ENCODE measurements at regions not wholly inside any gene's neighbourhood (a gene's known extent, or its start where the extent isn't known, plus 50 kb on each side); places are given as distances from the start of the nearest gene placed in this dataset.
"Not testable (repeated sequence)": the region's sequence is repeated elsewhere in the genome, so short reads cannot be mapped to it uniquely, and the experiment has no call there.

GRCh38 chr18:10169814-10170213 lies 256.0 kb downstream of the VAPA start:
- DNase-seq (ENCODE audit: low spot score) (no peak), ATAC-seq (ENCODE audit: low FRiP score) (no peak)
- TF ChIP-seq, protein P1, sequence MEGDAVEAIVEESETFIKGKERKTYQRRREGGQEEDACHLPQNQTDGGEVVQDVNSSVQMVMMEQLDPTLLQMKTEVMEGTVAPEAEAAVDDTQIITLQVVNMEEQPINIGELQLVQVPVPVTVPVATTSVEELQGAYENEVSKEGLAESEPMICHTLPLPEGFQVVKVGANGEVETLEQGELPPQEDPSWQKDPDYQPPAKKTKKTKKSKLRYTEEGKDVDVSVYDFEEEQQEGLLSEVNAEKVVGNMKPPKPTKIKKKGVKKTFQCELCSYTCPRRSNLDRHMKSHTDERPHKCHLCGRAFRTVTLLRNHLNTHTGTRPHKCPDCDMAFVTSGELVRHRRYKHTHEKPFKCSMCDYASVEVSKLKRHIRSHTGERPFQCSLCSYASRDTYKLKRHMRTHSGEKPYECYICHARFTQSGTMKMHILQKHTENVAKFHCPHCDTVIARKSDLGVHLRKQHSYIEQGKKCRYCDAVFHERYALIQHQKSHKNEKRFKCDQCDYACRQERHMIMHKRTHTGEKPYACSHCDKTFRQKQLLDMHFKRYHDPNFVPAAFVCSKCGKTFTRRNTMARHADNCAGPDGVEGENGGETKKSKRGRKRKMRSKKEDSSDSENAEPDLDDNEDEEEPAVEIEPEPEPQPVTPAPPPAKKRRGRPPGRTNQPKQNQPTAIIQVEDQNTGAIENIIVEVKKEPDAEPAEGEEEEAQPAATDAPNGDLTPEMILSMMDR (IDR thresholded peaks at IDR 0.05), result no peak

GRCh38 chr18:10170375-10170774 lies 256.6 kb downstream of the VAPA start:
- TF ChIP-seq, protein P1 (IDR thresholded peaks at IDR 0.05), result no peak

DNA sequence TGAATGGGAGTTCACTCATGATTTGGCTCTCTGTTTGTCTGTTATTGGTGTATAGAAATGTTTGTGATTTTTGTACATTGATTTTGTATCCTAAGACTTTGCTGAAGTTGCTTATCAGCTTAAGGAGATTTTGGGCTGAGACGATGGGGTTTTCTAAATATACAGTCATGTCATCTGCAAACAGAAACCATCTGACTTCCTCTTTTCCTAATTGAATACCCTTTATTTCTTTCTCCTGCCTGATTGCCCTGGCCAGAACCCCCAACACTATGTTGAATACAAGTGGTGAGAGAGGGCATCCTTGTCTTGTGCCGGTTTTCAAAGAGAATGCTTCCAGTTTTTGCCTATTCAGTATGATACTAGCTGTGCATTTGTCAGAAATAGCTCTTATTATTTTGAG lies 261.5 kb downstream of the VAPA start:
- ATAC-seq (ENCODE audit: low FRiP score); DNase-seq (ENCODE audit: low spot score): not testable (repeated sequence)

More at GRCh38 chr18:10170375-10170774, 256.6 kb downstream of the VAPA start:
- DNase-seq (ENCODE audit: low spot score) (no peak), ATAC-seq (ENCODE audit: low FRiP score) (no peak)

GRCh38 chr18:10179326-10179725 lies 265.5 kb downstream of the VAPA start:
- DNase-seq (ENCODE audit: low spot score); ATAC-seq (ENCODE audit: low FRiP score): not testable (repeated sequence)

GRCh38 chr18:10182009-10182624 lies 268.3 kb downstream of the VAPA start:
- ATAC-seq (ENCODE audit: low FRiP score), result no peak
- TF ChIP-seq, protein P1 (IDR thresholded peaks at IDR 0.05), result no peak

GRCh38 chr18:10184776-10185175 lies 269.7 kb upstream of the APCDD1 start:
- no peak for DNase-seq (ENCODE audit: low spot score)
- TF ChIP-seq, protein P1 (IDR thresholded peaks at IDR 0.05), result no peak
- no peak for ATAC-seq (ENCODE audit: low FRiP score)

More at GRCh38 chr18:10182009-10182624, 268.3 kb downstream of the VAPA start:
- no peak for DNase-seq (ENCODE audit: low spot score)

GRCh38 chr18:10188971-10189810 lies 265.2 kb upstream of the APCDD1 start:
- ATAC-seq (ENCODE audit: low FRiP score) (no peak), DNase-seq (ENCODE audit: low spot score) (no peak)
- TF ChIP-seq, protein P1 (IDR thresholded peaks at IDR 0.05), result no peak

GRCh38 chr18:10190564-10190963 lies 263.9 kb upstream of the APCDD1 start:
- TF ChIP-seq, protein P1 (IDR thresholded peaks at IDR 0.05), result no peak
- no peak for DNase-seq (ENCODE audit: low spot score)
- no peak for ATAC-seq (ENCODE audit: low FRiP score)
